Esophagus muscularis mucosa (tissue), 3 donors: ENCODE measurements at regions not wholly inside any gene's neighbourhood (a gene's known extent, or its start where the extent isn't known, plus 50 kb on each side); places are given as distances from the start of the nearest gene placed in this dataset.

Experiments
- EP300 ChIP-seq: sonication (generic); formaldehyde crosslinking; IDR thresholded peaks from one replicate; pipeline ENCODE4 v1.6.1; 2017; ENCODE audit warnings: antibody characterized with exemption
- TF ChIP-seq, protein P1 (sequence below), 3 experiments: fragments of 200-600 bp in 2 of 3; fragments of 450-650 bp in 1 of 3; sonication (generic) in 2 of 3; IDR thresholded peaks; one replicate each; pipeline ENCODE4 v1.5.1; 2017 to 2019; ENCODE audit warnings: antibody characterized with exemption in 3 of 3, mild to moderate bottlenecking in 2 of 3, moderate library complexity in 1 of 3

DNA sequence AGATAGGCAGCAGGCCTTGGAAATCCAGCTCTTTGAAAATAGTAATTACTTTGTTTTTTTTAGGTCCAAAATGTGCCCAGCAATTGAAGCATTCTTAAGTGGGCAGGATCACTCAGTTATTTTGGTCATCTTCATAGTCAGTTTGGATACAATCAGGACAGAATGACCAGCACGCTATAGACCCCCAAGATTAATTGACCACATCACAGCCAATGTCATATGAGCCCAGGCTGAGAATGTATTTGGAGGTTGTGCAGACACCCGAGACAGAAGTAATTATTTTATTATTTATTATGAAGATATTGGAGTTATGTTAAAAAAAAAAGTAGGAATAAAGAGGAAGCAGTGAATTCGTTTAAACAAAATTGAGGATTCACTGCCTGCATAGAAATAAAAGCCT is 93.3 kb upstream of the PFKP start:
- TF ChIP-seq, protein P1, sequence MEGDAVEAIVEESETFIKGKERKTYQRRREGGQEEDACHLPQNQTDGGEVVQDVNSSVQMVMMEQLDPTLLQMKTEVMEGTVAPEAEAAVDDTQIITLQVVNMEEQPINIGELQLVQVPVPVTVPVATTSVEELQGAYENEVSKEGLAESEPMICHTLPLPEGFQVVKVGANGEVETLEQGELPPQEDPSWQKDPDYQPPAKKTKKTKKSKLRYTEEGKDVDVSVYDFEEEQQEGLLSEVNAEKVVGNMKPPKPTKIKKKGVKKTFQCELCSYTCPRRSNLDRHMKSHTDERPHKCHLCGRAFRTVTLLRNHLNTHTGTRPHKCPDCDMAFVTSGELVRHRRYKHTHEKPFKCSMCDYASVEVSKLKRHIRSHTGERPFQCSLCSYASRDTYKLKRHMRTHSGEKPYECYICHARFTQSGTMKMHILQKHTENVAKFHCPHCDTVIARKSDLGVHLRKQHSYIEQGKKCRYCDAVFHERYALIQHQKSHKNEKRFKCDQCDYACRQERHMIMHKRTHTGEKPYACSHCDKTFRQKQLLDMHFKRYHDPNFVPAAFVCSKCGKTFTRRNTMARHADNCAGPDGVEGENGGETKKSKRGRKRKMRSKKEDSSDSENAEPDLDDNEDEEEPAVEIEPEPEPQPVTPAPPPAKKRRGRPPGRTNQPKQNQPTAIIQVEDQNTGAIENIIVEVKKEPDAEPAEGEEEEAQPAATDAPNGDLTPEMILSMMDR (IDR thresholded peaks at IDR 0.05), result no peak
- TF ChIP-seq EP300, result no peak
